Naive thymus-derived CD8-positive, alpha-beta T cell (primary cell): ENCODE measurements at regions not wholly inside any gene's neighbourhood (a gene's known extent, or its start where the extent isn't known, plus 50 kb on each side); places are given as distances from the start of the nearest gene placed in this dataset.

ENCODE experiments used
- ATAC-seq, 2 donors: fragments of 150-1000 bp; cut with Tn5 transposase in 1 of 2; sonication (Bioruptor Pico), chemical (Tn5 transposase) in 1 of 2; 1 replicate in 1 of 2; 2 replicates in 1 of 2; pipeline ENCODE4 v1.10.0; 2021; ENCODE audit warnings: mild to moderate bottlenecking in 2 of 2, moderate library complexity in 2 of 2
- POLR2A ChIA-PET: fragments of 350-600 bp; sonication (Branson Sonifier 250); formaldehyde crosslinking; loops from one replicate; lab custom pipeline; 2021; ENCODE audit warnings: antibody characterized with exemption; lab: Charles Lee
- DNase-seq, 10 donors: peaks; one replicate each; pipeline versions ENCODE4 v3.0.0 to v3.0.0-alpha.2; 2020 to 2022
- H3K27ac Mint-ChIP-seq, 10 donors: one replicate each; pipeline ENCODE4 v1.8.0; 2020 to 2022; ENCODE audit warnings: mild to moderate bottlenecking in 10 of 10, mixed read lengths in 10 of 10, moderate library complexity in 4 of 10, inconsistent platforms in 1 of 10
- H3K27me3 Mint-ChIP-seq, 5 donors: one replicate each; pipeline ENCODE4 v1.8.0; 2021 to 2022; ENCODE audit warnings: mixed read lengths in 5 of 5
- H3K36me3 Mint-ChIP-seq, 3 donors: one replicate each; pipeline ENCODE4 v1.8.0; 2020 to 2022; ENCODE audit warnings: mixed read lengths in 3 of 3, mild to moderate bottlenecking in 2 of 3, inconsistent platforms in 1 of 3
- H3K4me1 Mint-ChIP-seq, 4 donors: one replicate each; pipeline ENCODE4 v1.8.0; 2021 to 2022; ENCODE audit warnings: mixed read lengths in 4 of 4
- H3K4me3 Mint-ChIP-seq, 10 donors: one replicate each; pipeline ENCODE4 v1.8.0; 2020 to 2022; ENCODE audit warnings: mild to moderate bottlenecking in 10 of 10, mixed read lengths in 10 of 10, moderate library complexity in 6 of 10, inconsistent platforms in 1 of 10
- H3K9me3 Mint-ChIP-seq, 9 donors: one replicate each; pipeline ENCODE4 v1.8.0; 2020 to 2022; ENCODE audit warnings: mixed read lengths in 9 of 9, mild to moderate bottlenecking in 3 of 9, inconsistent platforms in 1 of 9, moderate library complexity in 1 of 9

DNA sequence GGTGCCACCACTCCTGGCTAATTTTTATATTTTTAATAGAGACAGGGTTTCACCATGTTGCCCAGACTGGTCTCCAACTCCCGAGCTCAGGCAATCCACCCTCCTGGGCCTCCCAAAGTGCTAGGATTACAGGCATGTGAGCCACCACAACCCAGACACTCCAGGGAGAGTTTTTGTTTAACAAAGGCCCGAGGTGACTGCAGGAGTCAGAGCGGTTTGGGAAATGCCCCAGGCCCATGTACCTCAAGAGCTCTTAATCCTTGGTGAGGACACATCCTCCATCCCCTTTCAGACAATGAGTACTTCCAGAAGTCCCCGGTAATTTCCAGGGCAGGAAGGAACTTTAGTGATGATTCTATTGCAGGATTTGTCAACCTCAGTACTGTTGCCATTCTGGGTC is 176.0 kb downstream of the ESRRB start:
- POLR2A ChIA-PET = no interaction called here
- Mint-ChIP-seq H3K4me1 (no peaks in the 10 kb centered on the region), H3K9me3 (no peaks in the 10 kb centered on the region), H3K27ac (no peak overlapping the region), H3K36me3 (no peaks in the 10 kb centered on the region), H3K4me3 (no peak overlapping the region), H3K27me3 (peaks cover 4 to 18% (median 7%) of the 10 kb centered on the region in 5 donors)
- DNase-seq (no peak), ATAC-seq (no peak)

DNA sequence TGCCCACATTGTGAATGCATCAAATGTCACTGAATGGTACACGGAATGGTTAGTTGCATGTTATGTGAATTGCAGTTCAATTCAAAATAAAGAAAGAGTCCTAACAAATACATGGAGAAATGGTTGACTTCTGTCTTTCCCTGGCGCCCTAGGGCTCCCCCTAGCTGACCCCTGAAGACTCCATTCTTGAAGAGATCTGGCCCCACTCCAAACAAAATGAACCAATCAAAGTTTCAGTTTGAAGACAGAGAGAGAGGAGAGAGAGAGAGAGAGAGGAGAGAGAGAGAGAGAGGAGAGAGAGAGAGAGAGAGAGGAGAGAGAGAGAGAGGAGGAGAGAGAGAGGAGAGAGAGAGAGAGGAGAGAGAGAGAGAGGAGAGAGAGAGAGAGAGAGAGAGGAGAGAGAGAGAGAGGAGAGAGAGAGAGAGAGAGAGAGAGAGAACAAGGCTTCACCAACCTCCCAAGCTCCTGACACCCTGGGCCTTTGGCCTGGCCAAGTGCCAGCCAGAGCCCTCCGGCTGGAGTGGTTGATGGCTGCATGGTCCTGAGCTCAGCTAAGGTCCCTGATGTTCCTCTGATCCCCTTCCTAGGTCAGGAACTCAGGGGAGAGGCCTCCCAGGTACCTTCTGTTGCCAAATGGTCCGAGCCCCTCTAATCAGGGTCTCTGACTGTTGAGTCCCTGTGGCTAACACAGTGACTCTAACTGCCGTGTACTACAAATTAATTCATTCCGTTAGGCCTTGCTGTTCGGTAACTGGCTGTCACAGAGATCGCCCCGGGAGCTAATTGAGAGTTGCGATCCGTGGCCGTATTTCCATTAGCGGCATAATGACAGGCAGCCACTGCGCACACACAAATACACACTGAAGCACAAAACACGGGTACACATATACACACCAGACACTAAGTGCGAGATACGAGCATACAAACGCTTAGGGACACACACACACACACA is 188.8 kb downstream of the ESRRB start:
- Mint-ChIP-seq H3K4me3 (no peak overlapping the region), H3K9me3 (peaks cover 0 to 5% (median 0%) of the 10 kb centered on the region in 9 donors), H3K36me3 (peaks cover 0 to 5% (median 0%) of the 10 kb centered on the region in 3 donors), H3K27me3 (peaks cover 4 to 18% (median 13%) of the 10 kb centered on the region in 5 donors), H3K27ac (no peak overlapping the region), H3K4me1 (no peaks in the 10 kb centered on the region)
- no peak for ATAC-seq
- POLR2A ChIA-PET = no interaction called here
- no peak for DNase-seq

DNA sequence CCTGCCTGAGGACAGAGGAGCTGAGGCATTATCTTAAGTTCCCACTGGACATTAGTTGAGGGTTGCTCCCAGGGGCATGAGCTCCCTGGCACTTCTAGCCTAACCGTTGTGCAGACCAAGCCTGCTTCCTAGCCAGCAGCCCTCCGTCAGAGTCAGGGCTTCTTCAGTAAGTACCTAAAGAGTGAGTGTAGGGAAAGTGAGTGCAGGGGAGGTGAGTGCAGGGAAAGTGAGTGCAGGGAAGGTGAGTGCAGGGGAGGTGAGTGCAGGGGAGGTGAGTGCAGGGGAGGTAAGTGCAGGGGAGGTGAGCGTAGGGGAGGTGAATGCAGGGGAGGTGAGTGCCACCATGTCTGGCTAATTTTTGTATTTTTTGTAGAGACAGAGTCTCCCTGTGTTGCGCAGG is 190.5 kb downstream of the ESRRB start:
- H3K27me3 Mint-ChIP-seq = peaks cover 4 to 12% (median 9%) of the 10 kb centered on the region in 5 donors
- peaks cover 0 to 5% (median 0%) of the 10 kb centered on the region in 9 donors for H3K9me3 Mint-ChIP-seq
- no peak overlapping the region for H3K27ac Mint-ChIP-seq
- H3K4me3 Mint-ChIP-seq = no peak overlapping the region
- no peak for ATAC-seq
- DNase-seq = no peak
- peaks cover 0 to 5% (median 0%) of the 10 kb centered on the region in 3 donors for H3K36me3 Mint-ChIP-seq
- no peaks in the 10 kb centered on the region for H3K4me1 Mint-ChIP-seq
- POLR2A ChIA-PET = no interaction called here

DNA sequence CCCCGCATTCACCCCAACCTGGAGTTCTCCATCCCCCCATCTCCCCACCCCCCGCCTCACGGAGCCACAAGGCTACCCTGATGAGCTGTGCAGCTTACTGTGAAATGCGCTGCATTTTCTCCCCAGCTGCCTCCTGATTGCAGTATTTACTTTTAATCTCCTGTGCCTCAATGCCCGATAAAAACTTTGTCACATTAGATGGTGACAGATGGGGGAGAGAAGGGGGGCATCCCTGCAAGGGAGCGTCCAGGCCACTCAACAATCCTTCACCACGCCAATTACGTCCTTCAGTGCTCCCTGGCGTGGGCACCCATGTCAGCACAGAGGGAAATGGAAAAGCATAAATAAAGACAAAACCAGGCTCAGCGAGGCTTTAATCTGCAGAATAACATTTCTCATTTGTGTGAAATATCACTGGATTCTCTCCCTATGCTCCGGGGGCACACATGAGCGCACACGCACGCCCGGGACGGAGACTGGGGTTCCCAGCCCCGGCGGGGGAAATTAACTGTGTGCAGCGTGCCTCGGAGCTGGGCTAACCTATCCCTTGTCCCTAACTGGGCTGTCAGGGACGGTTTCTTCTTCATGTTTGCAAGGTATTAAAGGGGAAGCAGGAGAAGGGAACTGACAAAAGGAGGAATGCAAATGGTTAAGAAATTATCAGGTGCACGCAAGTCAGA is 186.7 kb upstream of the VASH1 start:
- ATAC-seq (no peak), DNase-seq (no peak)
- Mint-ChIP-seq H3K36me3 (peaks cover 0 to 6% (median 2%) of the 10 kb centered on the region in 3 donors), H3K27ac (no peak overlapping the region), H3K9me3 (peaks cover 0 to 11% (median 0%) of the 10 kb centered on the region in 9 donors), H3K4me1 (no peaks in the 10 kb centered on the region), H3K4me3 (no peak overlapping the region), H3K27me3 (peaks cover 5 to 29% (median 13%) of the 10 kb centered on the region in 5 donors)
- POLR2A ChIA-PET = no interaction called here

DNA sequence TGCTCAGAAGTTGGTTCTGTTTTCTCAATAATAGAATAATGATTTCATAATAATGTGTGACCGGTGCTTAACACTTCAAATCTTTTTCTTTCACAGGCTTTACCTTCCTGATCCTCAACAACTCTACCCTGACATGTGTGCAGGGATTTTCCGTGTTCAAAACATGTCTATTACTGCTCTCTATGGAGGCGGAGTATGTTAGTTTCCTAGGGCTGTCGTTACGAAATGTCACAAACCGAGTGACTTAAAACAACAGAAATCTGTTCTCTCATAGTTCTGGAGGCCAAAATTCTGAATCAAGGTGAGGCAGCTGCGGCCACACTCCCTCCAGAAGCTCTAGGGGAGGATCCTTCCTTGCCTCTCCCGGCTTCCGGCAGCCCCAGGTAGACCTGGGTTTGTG is 186.2 kb upstream of the VASH1 start:
- Mint-ChIP-seq H3K4me1 (no peaks in the 10 kb centered on the region), H3K27me3 (peaks cover 5 to 29% (median 16%) of the 10 kb centered on the region in 5 donors), H3K27ac (no peak overlapping the region), H3K4me3 (no peak overlapping the region), H3K36me3 (peaks cover 0 to 5% (median 5%) of the 10 kb centered on the region in 3 donors), H3K9me3 (peaks cover 0 to 10% (median 0%) of the 10 kb centered on the region in 9 donors)
- no peak for ATAC-seq
- POLR2A ChIA-PET = no interaction called here
- DNase-seq = no peak

DNA sequence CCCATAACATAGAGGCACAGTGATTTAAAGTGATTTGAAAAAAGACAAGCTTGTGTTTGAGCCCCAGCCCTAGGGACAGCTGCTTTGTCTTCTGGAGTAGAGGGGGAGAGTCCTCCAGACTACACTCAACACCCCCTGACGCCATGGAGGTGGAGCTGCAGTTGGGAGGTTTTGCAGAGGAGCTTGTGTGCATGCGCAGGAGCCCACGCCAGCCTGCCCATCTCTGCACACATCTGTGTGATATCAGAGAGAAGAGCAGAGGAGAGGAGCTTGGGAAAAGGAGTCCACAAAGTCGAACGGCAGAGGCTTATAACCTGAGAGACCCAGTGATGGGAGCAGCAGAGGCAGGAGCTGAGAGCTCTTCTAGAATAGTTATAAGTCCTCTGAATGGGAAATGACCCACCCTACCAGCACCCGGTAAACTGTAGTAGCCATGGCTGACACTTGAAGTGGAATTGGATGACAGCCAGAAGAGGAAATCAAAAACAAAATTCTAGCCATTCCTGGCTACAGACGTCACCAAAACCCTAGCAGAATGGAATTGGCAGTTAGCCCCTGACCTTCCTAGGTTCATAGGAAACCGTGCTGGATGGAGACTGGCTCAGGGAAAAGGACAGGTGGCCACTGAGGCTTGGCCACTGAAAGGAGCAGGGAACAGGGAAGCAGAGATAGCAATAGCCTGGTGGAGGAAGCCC is 185.1 kb upstream of the VASH1 start:
- peaks cover 0 to 10% (median 0%) of the 10 kb centered on the region in 9 donors for H3K9me3 Mint-ChIP-seq
- H3K27me3 Mint-ChIP-seq = peaks cover 5 to 29% (median 16%) of the 10 kb centered on the region in 5 donors
- peaks cover 0 to 5% (median 5%) of the 10 kb centered on the region in 3 donors for H3K36me3 Mint-ChIP-seq
- H3K4me1 Mint-ChIP-seq = no peaks in the 10 kb centered on the region
- POLR2A ChIA-PET = no interaction called here
- ATAC-seq (no peak), DNase-seq (no peak)
- H3K4me3 Mint-ChIP-seq = no peak overlapping the region
- peak overlapping the region in 1 of 10 donors; percentile 41 for H3K27ac Mint-ChIP-seq

DNA sequence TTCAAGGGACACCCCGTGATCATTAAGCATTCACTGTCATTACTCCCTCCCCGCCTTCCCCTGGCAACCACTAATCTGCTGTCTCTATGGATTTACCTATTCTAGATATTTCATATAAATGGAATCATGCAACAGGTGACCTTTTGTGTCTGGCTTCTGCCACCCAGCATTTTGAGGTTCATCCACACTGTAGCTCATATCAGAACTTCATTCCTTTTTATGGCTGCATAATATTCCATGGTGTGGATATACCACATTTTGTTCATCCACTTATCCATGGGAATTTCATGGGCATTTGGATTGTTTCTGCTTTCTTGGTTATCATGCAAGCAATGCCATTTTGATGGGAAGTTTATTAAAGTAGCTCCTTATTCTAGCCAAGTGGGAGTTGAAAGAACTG is 184.2 kb upstream of the VASH1 start:
- POLR2A ChIA-PET = no interaction called here
- H3K36me3 Mint-ChIP-seq = peaks cover 0 to 5% (median 5%) of the 10 kb centered on the region in 3 donors
- DNase-seq = no peak
- peaks cover 5 to 29% (median 16%) of the 10 kb centered on the region in 5 donors for H3K27me3 Mint-ChIP-seq
- H3K9me3 Mint-ChIP-seq = peaks cover 0 to 10% (median 0%) of the 10 kb centered on the region in 9 donors
- ATAC-seq = no peak
- H3K27ac Mint-ChIP-seq = no peak overlapping the region
- H3K4me3 Mint-ChIP-seq = no peak overlapping the region
- H3K4me1 Mint-ChIP-seq = no peaks in the 10 kb centered on the region

DNA sequence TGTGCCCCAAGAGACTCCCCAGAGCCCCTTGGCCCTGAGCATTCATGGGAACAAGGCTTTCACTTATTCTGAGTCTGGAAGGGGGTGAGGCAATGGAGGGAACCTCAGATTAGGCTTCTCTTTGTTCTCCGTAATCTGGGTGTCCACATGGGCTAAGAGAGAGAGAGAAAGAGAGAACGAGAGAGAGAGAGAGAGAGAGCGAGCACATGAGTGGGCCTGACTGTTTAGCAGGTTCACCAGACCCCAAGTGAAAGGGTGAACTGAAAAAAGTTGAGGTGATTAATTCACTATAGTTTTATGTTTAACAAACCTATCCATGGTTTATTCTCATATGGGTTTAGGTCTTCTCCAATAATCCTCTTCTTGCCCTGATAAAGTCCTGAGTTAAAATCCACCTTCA is 183.4 kb upstream of the VASH1 start:
- H3K9me3 Mint-ChIP-seq = peaks cover 0 to 10% (median 0%) of the 10 kb centered on the region in 9 donors
- ATAC-seq = no peak
- no peak for DNase-seq
- no peaks in the 10 kb centered on the region for H3K4me1 Mint-ChIP-seq
- POLR2A ChIA-PET = no interaction called here
- peaks cover 0 to 5% (median 5%) of the 10 kb centered on the region in 3 donors for H3K36me3 Mint-ChIP-seq
- peaks cover 5 to 29% (median 16%) of the 10 kb centered on the region in 5 donors for H3K27me3 Mint-ChIP-seq
- no peak overlapping the region for H3K27ac Mint-ChIP-seq
- H3K4me3 Mint-ChIP-seq = no peak overlapping the region

DNA sequence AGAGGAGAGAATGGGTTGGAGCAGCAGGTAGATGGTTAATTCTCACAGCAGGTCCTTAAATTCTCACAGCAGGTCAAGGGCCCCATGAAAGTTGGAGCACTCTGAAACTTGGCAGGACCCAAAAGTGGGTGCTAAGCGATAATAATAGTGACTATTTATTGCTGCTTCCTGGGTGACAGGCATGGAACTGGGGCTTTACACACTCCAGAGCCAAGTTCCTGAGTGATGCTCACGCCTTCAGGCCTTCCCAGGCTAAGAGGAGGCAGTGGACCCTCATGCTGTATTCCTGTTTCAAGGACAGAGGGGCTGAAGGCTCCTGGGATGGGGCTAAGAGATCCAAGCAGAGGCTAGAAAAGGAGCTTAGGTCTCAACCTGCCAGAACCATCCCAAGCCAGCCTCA is 180.9 kb upstream of the VASH1 start:
- H3K9me3 Mint-ChIP-seq = peaks cover 0 to 10% (median 0%) of the 10 kb centered on the region in 9 donors
- DNase-seq (no peak), ATAC-seq (no peak)
- H3K4me1 Mint-ChIP-seq = no peaks in the 10 kb centered on the region
- H3K4me3 Mint-ChIP-seq = no peak overlapping the region
- H3K27me3 Mint-ChIP-seq = peaks cover 0 to 36% (median 6%) of the 10 kb centered on the region in 5 donors
- peaks cover 0 to 5% (median 5%) of the 10 kb centered on the region in 3 donors for H3K36me3 Mint-ChIP-seq
- H3K27ac Mint-ChIP-seq = no peak overlapping the region
- POLR2A ChIA-PET = no interaction called here

DNA sequence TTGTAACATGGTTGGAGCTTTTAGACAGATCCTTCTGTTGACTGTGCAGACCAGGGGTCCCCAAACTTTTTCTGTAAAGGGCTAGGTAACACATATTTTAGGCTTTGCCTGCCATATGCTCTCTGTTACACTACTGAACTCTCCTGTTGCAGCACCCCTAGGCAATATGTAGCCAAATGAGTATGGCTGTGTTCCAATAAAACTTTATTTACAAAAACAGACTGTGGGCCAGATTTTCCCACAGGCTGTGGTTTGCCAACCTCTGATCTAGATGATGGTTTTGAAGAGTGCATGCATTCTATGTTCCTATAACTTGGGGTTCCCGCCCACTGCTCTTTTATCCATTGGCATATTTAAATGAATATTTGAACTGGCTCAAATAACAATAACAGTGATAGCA is 180.3 kb upstream of the VASH1 start:
- ATAC-seq (no peak), DNase-seq (no peak)
- Mint-ChIP-seq H3K4me3 (no peak overlapping the region), H3K9me3 (peaks cover 0 to 10% (median 0%) of the 10 kb centered on the region in 9 donors), H3K27ac (no peak overlapping the region), H3K36me3 (peaks cover 0 to 5% (median 5%) of the 10 kb centered on the region in 3 donors), H3K4me1 (no peaks in the 10 kb centered on the region), H3K27me3 (peaks cover 0 to 36% (median 6%) of the 10 kb centered on the region in 5 donors)
- POLR2A ChIA-PET = no interaction called here

DNA sequence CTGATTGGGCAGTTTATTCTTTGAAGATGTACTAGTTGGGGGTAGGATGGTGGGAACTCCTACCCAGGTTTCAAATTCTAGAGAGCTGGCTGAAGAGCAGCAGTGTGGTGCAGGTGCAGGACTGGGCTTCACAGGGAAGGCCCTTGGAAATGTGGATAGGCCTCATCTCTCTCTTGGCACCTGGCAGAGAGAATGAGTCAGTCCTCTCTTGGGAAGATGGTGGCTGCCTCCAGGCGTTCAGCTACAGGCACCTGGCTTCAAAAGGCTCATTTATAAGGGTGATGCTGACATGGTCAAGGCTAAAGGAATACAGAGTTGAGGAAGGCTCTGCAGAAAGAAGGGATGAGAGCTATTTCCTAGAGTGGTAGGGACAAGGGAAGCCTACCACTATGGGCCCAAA is 179.7 kb upstream of the VASH1 start:
- Mint-ChIP-seq H3K9me3 (peaks cover 0 to 9% (median 0%) of the 10 kb centered on the region in 9 donors), H3K27ac (peak overlapping the region in 1 of 10 donors; percentile 40)

DNA sequence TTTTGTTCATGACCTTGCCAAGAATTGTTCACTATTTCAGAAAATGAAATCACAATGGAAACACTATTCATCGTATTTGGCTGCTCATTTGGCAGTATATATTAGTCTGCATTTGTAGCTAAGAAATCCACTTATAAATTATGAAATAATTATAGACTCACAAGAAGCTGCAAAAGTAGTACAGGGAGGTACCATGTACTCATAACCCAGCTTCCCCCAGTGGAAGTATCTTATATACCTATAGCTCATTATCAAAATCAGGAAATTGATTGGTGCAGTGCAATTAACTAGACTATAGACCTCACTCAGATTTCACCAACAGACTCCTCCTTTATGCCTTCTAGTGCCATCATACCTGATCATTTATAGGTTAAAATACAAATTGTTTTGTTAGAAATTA is 178.8 kb upstream of the VASH1 start:
- ATAC-seq (no peak), DNase-seq (no peak)
- POLR2A ChIA-PET = no interaction called here
- H3K4me1 Mint-ChIP-seq = no peaks in the 10 kb centered on the region
- H3K36me3 Mint-ChIP-seq = peaks cover 0 to 3% (median 2%) of the 10 kb centered on the region in 3 donors
- H3K27ac Mint-ChIP-seq = no peak overlapping the region
- H3K27me3 Mint-ChIP-seq = peaks cover 0 to 22% (median 4%) of the 10 kb centered on the region in 5 donors
- peaks cover 0 to 4% (median 0%) of the 10 kb centered on the region in 9 donors for H3K9me3 Mint-ChIP-seq
- no peak overlapping the region for H3K4me3 Mint-ChIP-seq

More for the DNA sequence above, 179.7 kb upstream of the VASH1 start:
- no peak overlapping the region for H3K4me3 Mint-ChIP-seq
- H3K27me3 Mint-ChIP-seq = peaks cover 0 to 30% (median 6%) of the 10 kb centered on the region in 5 donors
- no peak for ATAC-seq
- DNase-seq = no peak
- peaks cover 0 to 5% (median 5%) of the 10 kb centered on the region in 3 donors for H3K36me3 Mint-ChIP-seq
- H3K4me1 Mint-ChIP-seq = no peaks in the 10 kb centered on the region
- POLR2A ChIA-PET = no interaction called here
